Stimulated activated CD8-positive, alpha-beta memory T cell treated with anti-CD3 and anti-CD28 coated beads, Interleukin-7, amount 100 ng/mL, for 1 hour (primary cell): ENCODE measurements at regions not wholly inside any gene's neighbourhood (a gene's known extent, or its start where the extent isn't known, plus 50 kb on each side); places are given as distances from the start of the nearest gene placed in this dataset.

Experiments
- DNase-seq, 2 donors: peaks; one replicate each; pipeline ENCODE4 v3.0.0-alpha.2; 2020; ENCODE audit warnings: low read depth in 2 of 2

GRCh38 chr11:70843906-70844305 lies 408.5 kb downstream of the SHANK2 start:
- DNase-seq: no peak

DNA sequence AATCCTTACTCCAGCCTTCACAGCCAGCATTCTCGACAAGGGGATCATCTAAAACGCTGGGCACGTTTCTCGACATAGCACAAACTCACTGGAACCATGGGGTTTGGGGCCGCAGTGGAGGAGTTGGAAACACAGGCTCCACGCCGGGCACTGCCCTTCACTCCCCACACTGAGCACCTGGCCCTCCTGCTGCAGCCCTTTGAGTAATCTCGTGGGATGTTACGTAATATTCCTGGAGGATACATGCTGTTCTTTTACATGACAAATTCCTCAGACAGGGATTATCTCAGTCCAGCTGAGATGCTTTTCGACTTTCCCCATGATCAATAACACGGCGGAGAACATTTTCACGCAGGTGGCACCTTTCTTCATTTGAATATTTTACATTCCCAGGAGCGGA lies 408.0 kb downstream of the SHANK2 start:
- DNase-seq: no peak

- no peak for DNase-seq
Measured at GRCh38 chr11:70845591-70846041, 406.8 kb downstream of the SHANK2 start.

GRCh38 chr11:70846781-70847655 lies 405.4 kb downstream of the SHANK2 start:
- DNase-seq: no peak

- DNase-seq: no peak
Measured at GRCh38 chr11:70848243-70848750, 404.1 kb downstream of the SHANK2 start.

DNA sequence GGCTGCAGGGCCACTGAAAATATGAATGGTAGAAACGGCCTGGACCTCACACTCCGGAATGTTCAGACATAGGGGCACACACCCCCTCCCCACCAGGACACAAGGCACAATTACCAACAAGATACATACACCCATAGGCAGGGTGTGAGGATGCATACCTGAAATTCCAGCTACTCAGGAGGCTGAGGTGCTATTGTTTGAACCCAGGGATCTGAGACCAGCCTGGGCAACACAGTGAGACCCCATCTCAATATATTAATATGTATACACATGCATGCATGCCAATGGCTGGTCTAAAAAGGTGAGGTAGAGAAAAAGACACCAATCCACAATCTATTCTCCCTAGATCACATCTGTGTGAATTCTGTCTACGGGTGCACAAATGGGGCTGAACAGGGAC lies 403.3 kb downstream of the SHANK2 start:
- no peak for DNase-seq

DNA sequence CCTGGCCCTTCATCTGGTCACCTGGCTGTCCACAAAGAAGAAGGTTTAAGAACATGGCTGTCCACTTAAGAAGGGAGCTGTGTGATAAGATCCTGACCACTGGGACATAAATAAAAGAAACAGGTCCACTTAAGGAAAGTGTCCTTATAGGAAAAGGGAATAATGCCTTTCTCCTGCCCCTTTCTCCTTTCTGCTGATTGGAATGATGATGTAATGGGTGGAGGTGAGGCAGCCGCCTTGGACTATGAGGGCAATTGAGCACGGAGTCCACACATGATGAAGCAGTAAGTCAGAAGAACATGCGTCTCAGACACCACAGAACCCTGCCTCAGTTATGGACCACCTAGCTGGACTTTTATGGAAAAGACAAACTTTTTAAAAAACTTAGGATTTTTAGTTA lies 401.1 kb downstream of the SHANK2 start:
- DNase-seq: no peak

GRCh38 chr11:70851907-70852306 lies 400.5 kb downstream of the SHANK2 start:
- no peak for DNase-seq

- DNase-seq: no peak
Measured at GRCh38 chr11:70853068-70853769, 399.2 kb downstream of the SHANK2 start.

- DNase-seq: no peak
Measured at GRCh38 chr11:70853770-70854108, 398.6 kb downstream of the SHANK2 start.

GRCh38 chr11:70854201-70854600 lies 398.2 kb downstream of the SHANK2 start:
- no peak for DNase-seq

- no peak for DNase-seq
Measured at GRCh38 chr11:70854901-70855556, 397.3 kb downstream of the SHANK2 start.

DNA sequence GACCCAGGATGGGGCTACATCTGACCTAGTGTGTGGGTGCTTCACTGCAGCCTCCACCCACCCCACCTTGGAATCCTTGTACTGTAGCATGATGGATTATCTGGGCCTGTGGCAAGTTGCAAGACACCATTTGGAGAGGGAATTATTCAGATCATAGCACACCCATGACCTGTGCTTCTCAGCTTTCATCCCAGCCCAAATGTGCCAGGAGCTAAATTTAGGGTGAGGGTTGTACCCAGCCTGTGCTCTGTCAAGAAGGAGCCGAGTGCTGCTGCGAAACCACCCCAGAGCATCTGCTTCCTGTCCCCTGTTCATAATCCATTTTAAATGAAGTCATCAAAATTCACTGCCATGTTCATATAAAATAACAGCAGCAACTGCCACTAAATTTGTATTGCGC lies 394.5 kb downstream of the SHANK2 start:
- no peak for DNase-seq

DNA sequence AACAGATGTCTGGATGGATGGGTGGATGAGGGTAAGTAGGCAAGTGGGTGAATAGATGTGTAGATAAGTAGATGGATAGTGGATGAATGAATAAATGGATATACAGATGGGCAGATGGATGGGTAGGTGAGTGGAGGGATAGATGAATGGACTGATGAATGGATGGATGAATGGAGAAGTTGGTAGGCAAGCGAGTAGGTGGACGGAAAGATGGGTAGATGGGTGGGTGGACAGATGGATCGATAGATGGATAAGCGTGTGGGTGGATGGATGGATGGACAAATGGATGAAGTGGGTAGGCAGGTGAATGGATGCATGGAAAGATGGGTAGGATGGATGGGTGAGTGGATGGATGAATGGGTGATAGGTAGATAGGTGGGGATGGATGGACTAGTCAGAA lies 393.2 kb downstream of the SHANK2 start:
- no peak for DNase-seq

- DNase-seq: no peak
Measured at GRCh38 chr11:70860888-70861287, 391.5 kb downstream of the SHANK2 start.

GRCh38 chr11:70861559-70861958 lies 390.8 kb downstream of the SHANK2 start:
- no peak for DNase-seq

GRCh38 chr11:70862093-70862492 lies 390.3 kb downstream of the SHANK2 start:
- no peak for DNase-seq

GRCh38 chr11:70863186-70863585 lies 389.2 kb downstream of the SHANK2 start:
- no peak for DNase-seq

DNA sequence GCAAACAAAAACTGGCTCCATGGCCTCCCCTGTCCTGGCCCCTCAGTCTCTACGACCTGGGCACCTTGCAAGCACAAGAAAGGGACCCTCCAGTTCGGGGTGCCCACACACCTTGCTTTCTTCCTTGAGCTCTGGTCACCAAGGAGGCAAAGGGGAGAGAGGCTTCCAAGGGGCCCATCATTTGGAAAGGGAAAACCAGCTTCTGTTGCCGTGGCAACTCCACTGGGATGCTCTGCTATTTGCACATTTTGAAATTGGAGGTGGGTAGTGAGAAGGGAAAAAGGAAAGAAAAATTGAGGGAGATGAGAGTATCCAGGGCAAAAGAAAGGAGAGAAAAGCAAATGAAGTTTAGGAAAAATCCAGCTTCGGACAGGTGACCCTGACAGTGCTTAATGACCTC lies 388.4 kb downstream of the SHANK2 start:
- no peak for DNase-seq

DNA sequence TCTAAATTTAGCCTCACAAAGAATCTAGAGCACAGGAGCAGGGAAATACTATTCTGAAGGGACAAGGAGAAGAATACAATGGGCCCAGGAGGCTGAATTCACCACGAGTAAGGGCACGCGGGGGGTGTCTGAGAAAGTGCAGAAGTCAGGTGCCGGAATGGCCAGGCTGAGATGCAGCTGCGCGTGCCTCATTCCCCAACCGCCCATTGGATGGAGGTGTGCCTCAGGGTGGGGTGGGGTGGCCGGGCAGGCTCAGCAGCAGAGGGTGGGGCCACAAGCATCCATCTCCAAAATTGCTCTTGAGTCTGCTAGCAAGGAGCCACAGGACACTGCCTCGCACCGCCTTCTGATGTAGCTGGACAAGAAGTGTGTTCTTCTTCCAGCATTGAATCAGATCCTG lies 387.0 kb downstream of the SHANK2 start:
- DNase-seq: no peak

DNA sequence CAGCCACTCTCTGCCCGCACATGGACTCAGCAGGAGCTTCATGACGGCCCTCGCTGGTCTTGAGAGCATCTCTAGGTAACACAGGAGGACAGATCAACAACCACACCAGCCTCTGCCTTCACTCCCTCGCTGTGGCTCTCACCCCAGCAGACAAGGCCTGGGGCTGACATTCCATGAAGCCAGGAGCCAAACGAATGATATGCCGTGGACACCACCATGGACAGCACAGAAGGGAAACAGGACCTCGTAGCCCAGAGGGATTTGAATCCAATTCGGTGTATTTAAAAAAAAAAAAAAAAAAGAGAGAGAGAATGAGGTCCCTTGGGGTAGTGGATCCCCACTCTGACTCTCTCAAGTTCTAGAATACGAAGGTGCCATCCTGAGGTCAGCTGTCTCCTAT lies 385.5 kb downstream of the SHANK2 start:
- DNase-seq: no peak

DNA sequence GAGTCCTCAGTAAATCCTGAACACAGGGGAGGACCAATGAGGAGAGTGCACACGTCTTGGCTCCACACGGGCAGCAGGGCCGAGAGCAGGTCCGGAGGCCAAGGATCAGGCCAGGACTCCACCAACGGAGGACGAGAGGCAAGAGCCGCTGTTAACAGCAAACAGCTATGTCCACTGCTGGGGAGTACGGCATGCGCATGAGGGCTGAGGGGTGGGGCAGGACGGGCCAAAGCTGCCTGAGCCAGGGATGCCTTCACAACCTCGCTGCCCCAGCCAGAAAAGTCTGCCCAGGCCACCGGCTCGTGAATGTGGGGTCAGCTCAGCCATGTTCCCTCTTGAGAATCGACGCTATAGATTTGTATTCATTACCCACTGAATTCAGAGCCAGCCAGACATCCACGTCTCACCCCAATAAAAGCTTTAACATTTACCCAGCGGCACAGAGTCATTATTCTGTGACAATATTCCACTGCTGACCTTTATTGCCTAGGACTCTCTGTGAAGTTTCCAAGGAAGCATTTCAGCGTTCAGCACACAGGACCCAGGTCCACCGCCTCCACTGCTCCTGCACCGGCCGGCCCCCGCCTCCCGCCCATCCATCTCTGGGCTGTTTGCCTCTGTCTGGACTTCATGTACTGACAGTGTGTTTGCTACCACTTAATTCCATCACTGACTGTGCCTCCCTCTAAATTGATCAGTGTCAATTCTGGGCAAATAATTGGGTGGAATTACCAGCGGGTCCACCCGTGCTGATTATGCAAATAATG lies 384.9 kb downstream of the SHANK2 start:
- no peak for DNase-seq
